ENCODE measurements at regions not wholly inside any gene's neighbourhood (a gene's known extent, or its start where the extent isn't known, plus 50 kb on each side); places are given as distances from the start of the nearest gene placed in this dataset.

GRCh38 chr12:107459641-107460040 is 226.0 kb upstream of the PWP1 start (continued):
- TF ChIP-seq ZBTB49 (CRISPR knock-in tag; IDR thresholded peaks at IDR 0.05; ENCODE audit: borderline replicate concordance) (no peak), GTF2A2 (tag; IDR thresholded peaks at IDR 0.05) (no peak), ATF7 (IDR thresholded peaks at IDR 0.05) (no peak)

GRCh38 chr12:107461222-107461975 is 224.2 kb upstream of the PWP1 start:
- in situ Hi-C loops (cut with MboI) (no loop called here), intact Hi-C loops (cut with micrococcal nuclease) (no loop called here)
- 2% methylated on average over 6 of the region's 6 CpGs for WGBS (ENCODE audit: insufficient coverage, low coverage, missing lambda C conversion rate)
- H3K9me3 ChIP-seq (replicated peaks; ENCODE audit: control insufficient read depth, insufficient read depth, low read depth, low read length) = no peaks in the 10 kb centered on the region
- no peaks in the 10 kb centered on the region for H3K79me2 ChIP-seq (ENCODE audit: control insufficient read depth, insufficient read depth, low read length)
- DNase-seq (ENCODE audit: extremely low read depth in 1 of 4, low spot score in 3 of 4) = no peak
- no peak overlapping the region for H3K9ac ChIP-seq (ENCODE audit: insufficient read depth in 1 of 2, low read depth in 2 of 2, low read length in 2 of 2)
- no TSS peak for BruUV-seq (replicated peaks)
- H3K4me3 ChIP-seq = no peak overlapping the region
- no peaks in the 10 kb centered on the region for H3K9me1 ChIP-seq (ENCODE audit: control insufficient read depth, insufficient read depth, low read length)
- no peak overlapping the region for H3K4me2 ChIP-seq (ENCODE audit: insufficient read depth, low read length)
- H4K20me1 ChIP-seq (replicated peaks; ENCODE audit: control insufficient read depth, insufficient read depth, low read length) = no peaks in the 10 kb centered on the region
- no peaks in the 10 kb centered on the region for H3K4me1 ChIP-seq (replicated peaks in 1 of 2; ENCODE audit: control insufficient read depth in 2 of 2, insufficient read depth in 2 of 2, low read length in 2 of 2)
- H3K27me3 ChIP-seq (ENCODE audit: control insufficient read depth in 2 of 2, insufficient read depth in 2 of 2, low read length in 2 of 2) = peaks cover 0 to 5% of the 10 kb centered on the region in 2 experiments; a peak in 2 of 5 replicates
- FAIRE-seq = no peak
- no peak for ATAC-seq
- ChIA-PET POLR2A (no interaction called here), CTCF (ENCODE audit: low intra/inter-chr PET ratio) (no interaction called here)
- H2AFZ ChIP-seq (ENCODE audit: low read depth, low read length) = no peak overlapping the region
- no peak overlapping the region for H3K27ac ChIP-seq (ENCODE audit: extremely low read depth, low read depth, low read length)
- H3K36me3 ChIP-seq (ENCODE audit: control insufficient read depth, insufficient read depth, low read length) = no peaks in the 10 kb centered on the region
- no peak for TF ChIP-seq CUX1 (CRISPR knock-in tag; IDR thresholded peaks at IDR 0.05)
- TF ChIP-seq TRIM28 (IDR thresholded peaks at IDR 0.05) = no peak
- no peak for TF ChIP-seq SMARCC2 (IDR thresholded peaks at IDR 0.05; ENCODE audit: low read depth)
- no peak for TF ChIP-seq RNF2 (IDR thresholded peaks at IDR 0.05)
- TF ChIP-seq MIER1 (IDR thresholded peaks at IDR 0.05; ENCODE audit: low read depth) = no peak
- no peak for TF ChIP-seq ZNF140 (CRISPR knock-in tag; IDR thresholded peaks at IDR 0.05)
- TF ChIP-seq FOXO4 (CRISPR knock-in tag; IDR thresholded peaks at IDR 0.05) = no peak
- TF ChIP-seq ZBTB43 (CRISPR knock-in tag; IDR thresholded peaks at IDR 0.05) = no peak
